ENCODE measurements at regions not wholly inside any gene's neighbourhood (a gene's known extent, or its start where the extent isn't known, plus 50 kb on each side); places are given as distances from the start of the nearest gene placed in this dataset.

GRCh38 chrX:139121616-139122286 is 408.8 kb upstream of the F9 start:
- no peak for DNase-seq (ENCODE audit: low spot score)

DNA sequence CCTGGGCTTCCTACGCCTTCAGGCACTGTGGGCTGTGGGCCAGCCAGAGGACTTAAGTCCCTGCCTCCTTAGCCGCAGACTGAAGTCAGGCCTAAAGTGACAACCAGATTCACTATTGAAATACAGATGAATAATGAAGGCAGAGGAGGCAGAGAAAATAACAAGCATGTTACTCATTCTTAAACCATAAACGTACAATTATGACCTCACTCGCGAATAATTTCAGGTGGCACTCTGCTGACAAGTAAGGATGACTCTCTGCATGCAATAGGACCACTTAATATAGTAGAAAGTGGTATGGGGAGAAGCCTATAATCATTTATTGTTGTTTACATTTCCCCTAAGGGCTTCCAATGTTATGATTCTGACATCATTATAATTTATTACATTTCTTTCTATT is 409.2 kb upstream of the FGF13 start:
- no peak for DNase-seq (ENCODE audit: low spot score)

DNA sequence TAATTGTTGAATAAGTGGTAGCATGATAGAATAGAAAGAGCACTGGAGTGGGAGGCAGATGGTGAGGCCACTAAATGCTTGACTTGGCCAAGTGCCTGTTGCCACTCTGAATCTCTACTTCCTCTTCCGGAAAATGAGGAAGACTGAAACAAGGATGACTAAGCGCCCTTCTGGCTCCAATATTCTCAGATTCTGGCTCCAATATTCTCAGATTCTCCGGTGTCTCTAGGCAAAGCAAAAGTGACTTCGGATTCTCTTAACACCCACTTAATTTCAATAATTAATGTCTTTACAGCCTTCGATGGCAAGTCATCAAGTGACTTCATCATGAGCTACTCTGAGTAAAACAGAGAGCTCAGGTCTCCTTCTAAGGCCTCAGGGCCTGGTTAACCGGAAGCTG is 402.2 kb upstream of the FGF13 start:
- no peak for DNase-seq (ENCODE audit: low spot score)

- DNase-seq (ENCODE audit: low spot score) = no peak
These were observed 400.9 kb upstream of the FGF13 start for GRCh38 chrX:139112432-139112831.

GRCh38 chrX:139106069-139106468 is 394.6 kb upstream of the FGF13 start:
- DNase-seq (ENCODE audit: low spot score) = no peak

DNA sequence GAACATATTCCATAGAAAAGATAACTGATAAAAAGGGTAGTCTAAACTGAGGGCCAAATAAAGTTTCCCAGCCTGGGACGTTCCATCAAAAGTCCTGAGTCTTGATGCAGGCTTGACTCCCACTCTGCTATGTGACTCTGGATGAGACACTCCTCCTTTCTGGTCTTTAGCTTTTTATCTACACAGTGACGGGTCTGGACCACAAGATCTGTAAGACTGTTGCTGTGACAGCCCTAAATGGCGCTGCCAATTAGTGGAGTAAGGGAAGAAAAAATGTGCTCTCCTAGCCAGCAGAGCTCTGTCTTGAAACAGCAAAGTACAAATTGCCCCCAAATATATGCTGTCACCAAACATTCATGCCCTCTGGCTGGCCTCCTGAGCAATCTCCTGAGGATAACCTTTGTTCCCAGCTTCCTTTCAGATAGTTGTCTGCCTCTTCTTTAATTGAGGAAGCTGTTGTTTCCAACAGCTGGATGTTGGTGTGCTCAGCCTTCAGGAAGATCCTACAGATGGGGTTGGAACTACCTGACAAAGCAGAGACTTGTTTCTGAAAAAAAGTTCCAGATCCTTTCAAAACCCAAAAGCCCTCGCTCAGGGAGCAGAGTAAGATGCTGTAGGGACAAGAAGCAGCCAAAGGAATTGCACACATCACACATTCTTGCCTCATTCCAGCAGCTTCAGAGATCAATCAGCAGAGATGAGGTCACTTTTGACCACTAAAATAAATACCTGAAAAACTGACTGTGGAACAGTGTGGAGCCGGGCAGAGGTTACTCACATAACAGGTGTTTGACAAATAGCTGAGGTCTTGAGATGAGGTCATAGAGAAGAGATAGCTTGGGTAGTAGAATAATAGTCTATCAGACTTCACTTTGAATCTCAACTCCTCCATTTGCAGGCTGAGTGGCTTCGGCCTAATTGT is 383.4 kb upstream of the FGF13 start:
- DNase-seq (ENCODE audit: low spot score) = no peak

GRCh38 chrX:139093201-139093600 is 381.7 kb upstream of the FGF13 start:
- DNase-seq (ENCODE audit: low spot score) = no peak

DNA sequence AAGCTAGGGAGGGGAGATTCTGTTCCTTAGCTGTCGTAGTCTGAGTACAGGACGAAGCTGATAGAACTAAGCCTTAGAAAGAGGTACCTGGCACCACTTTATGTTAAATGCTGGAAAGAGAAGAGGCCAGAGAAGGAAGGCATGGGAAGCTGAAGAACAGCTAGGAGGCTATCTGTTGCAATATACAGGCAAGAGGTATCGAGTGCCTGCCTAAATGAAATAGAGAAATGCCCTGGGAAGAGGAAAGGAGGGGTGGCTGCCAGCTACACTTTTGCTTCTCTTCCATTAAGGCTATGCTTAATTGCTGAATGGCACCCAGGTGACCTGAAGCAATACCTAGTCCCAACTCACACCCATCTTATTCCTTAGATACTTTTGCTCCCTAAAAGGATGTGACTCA is 380.4 kb upstream of the FGF13 start:
- no peak for DNase-seq (ENCODE audit: low spot score)

GRCh38 chrX:139091066-139091465 is 379.5 kb upstream of the FGF13 start:
- no peak for DNase-seq (ENCODE audit: low spot score)

- DNase-seq (ENCODE audit: low spot score) = no peak
These were observed 374.7 kb upstream of the FGF13 start for GRCh38 chrX:139086246-139086645.

GRCh38 chrX:139085404-139085803 is 373.9 kb upstream of the FGF13 start:
- DNase-seq (ENCODE audit: low spot score) = no peak

DNA sequence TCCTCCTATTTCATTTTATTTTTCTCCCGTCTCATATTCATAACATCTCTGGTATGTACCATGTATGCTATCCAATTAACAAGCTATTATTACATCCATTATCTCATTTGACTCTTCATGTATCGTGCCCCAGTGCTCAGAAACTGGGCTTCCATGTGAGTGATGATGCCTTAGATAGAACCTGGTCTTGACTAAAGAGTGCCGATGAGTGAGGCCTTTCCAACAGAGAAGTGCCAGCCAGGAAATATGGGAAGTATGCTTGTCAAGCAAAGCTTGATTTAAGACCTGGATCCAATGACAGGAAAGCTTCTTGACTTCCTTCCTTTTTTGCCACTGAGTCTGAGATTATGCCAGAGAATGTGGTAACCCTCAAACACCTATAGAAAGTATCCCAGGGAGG is 371.7 kb upstream of the FGF13 start:
- DNase-seq (ENCODE audit: low spot score) = no peak

GRCh38 chrX:139081965-139082364 is 370.4 kb upstream of the FGF13 start:
- no peak for DNase-seq (ENCODE audit: low spot score)

DNA sequence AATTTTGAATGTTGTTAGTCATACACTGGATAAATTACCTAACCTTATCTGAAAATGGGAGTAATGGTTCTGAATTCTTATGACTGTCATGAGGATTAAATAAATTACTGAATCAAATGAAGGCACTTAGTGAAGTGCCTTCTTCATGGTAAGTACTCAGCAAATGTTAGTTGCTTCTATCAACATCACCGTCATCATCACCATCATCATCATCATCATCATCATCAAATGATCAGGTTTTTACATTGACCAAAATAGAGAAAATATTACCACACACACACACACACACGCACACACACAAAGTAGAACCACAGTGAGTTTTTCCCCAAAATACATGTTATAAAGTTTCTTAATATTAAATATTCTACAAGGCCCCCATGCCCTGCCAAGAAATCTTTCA is 368.3 kb upstream of the FGF13 start:
- DNase-seq (ENCODE audit: low spot score) = no peak

DNA sequence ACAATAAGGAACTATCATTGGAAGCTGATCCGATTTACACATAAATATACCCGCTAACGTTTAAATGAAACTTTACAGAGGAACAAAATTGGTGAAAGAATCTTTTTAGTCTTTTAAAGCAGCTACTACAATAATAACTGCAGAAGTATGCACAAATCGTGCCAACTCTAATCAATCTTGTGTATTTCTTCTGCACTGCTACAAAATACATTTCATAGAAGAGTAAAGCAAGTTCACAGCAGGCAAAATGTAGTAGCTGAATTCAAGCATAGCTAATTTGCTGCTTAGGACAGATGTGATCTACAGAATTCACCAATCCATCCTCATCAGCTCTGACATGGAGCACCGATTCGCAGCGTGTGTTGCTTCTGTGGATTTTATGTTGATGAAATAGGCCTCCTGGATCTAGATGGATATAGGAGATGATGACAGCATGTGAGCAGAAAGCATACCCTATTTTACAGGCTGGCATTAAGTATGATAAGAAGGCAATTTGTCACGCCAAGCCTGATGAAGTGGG is 367.3 kb upstream of the FGF13 start:
- DNase-seq (ENCODE audit: low spot score) = no peak

DNA sequence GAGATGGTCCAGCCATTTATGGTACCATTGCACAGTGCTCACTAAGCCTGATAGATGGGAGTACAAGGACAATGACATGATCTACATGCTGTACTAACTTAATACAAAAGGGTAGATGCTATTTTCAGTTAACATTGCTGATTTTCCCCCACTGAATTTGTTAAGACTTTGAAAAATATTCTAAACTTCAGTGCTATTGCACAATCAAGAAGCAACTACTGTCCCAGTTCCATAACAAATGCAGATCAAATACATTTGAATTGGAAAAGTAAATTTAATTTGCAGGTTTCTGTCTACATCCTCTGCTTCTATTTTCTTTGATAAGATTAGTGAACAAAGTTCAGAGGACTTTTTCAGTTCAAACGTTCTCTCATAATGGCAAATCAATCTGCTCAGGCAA is 366.8 kb upstream of the FGF13 start:
- no peak for DNase-seq (ENCODE audit: low spot score)

DNA sequence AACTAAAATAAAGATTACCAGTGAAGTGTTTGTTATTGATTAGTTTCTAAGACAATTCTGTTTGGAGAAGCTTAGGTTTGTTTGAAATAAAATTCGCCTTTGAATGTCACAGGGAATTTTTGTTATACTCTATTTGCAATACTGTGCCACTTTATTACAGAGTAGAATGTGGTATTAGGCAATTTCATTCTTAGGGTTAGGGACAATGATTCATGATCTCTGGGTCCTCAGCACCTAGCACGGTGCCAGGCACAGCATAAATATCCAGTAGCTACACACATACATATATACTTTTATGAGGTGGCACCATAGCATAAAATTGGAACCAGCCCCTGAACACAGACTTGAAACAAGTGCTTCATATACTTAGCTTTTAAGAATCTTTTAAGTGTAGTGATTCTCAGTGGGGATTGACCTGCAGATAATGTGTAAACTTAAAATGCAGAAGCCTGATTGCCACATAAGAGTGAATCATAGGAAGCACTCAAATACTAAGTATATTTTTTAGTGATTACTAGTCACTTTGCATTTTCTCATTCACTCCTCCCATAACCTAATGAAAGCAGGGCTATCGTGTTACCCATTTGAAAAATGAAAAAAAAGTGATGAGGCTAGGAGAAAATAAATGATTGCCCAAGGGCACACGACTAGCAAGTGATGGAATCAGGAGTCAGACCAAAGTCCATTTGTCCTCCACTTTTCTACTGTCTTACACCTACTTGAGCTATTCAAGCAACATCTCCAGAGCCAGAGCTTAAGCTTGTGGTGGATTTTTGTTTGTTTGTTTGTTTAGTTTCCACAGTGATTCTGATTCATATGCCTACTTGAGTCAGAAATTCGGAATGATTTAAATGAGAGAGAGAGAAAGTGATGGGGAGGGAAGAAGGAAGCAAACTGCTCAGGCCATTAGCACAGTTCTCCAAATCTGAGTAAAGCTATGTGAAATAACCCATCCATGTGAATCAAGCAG is 366.0 kb upstream of the FGF13 start:
- no peak for DNase-seq (ENCODE audit: low spot score)

DNA sequence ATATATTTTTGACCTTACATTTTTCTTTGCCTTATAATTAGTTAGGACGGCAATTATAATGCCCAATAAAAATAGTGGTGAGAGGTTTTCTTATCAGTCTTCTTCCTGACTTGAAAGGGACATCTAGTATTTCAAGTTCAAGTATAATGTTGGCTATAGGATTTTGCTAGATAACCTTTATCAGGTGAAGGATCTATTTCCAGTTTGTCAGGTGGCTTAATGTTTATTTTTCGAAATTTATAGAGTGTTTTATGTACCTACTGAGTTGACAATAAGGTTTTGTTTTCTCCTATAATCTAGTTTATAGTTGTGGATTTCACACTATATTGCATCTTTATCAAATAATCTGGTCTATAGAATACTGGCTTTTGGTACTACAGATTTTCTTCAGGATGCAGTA is 351.8 kb upstream of the FGF13 start:
- no peak for DNase-seq (ENCODE audit: low spot score)

DNA sequence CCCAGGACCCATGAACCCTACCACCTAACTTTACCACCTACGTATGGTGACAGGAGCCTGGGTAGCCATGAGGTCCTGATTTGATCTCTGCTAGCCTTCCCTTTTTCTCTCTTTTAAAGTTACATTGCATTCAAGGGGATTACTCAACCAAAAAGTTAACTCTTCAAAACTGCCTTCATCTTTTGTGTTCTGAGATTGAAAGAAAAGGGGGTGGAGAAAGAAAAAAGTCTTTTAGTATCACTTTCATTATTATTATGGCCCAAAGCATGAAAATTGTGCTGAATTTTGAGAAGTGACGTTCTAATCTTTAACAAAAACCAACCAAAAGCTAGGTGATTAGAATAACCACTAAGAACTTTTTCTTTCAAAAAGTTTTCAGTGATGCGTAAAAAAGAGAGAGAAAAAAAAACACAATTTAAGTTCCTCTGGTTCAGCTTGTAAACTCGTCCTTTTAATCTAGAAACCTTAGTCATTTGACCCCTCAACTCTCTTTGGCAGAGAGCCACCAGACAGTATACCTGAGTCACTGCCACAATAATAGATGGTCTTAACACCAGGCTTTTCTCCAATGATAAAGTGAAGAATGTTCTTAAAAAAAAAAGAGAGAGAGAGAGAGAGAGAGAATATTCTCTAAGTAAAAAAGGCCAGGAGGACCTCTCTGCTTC is 347.4 kb upstream of the FGF13 start:
- no peak for DNase-seq (ENCODE audit: low spot score)

- DNase-seq (ENCODE audit: low spot score) = no peak
These were observed 340.9 kb upstream of the FGF13 start for GRCh38 chrX:139052461-139052860.

- DNase-seq (ENCODE audit: low spot score) = no peak
These were observed 337.9 kb upstream of the FGF13 start for GRCh38 chrX:139049465-139049864.
